ENCODE measurements at regions not wholly inside any gene's neighbourhood (a gene's known extent, or its start where the extent isn't known, plus 50 kb on each side); places are given as distances from the start of the nearest gene placed in this dataset.
"Not testable (repeated sequence)": the region's sequence is repeated elsewhere in the genome, so short reads cannot be mapped to it uniquely, and the experiment has no call there.

- DNase-seq (ENCODE audit: extremely low read depth, low read depth, low spot score) = no peak
Measured at GRCh38 chr3:107465064-107465631, 57.6 kb upstream of the BBX start.

- DNase-seq (ENCODE audit: extremely low read depth, low read depth, low spot score) = no peak
Measured at GRCh38 chr3:107468782-107469181, 54.0 kb upstream of the BBX start.

GRCh38 chr3:107470496-107470895, 52.3 kb upstream of the BBX start:
- not testable (repeated sequence) for DNase-seq (ENCODE audit: extremely low read depth, low read depth, low spot score)

Data from glomerular endothelial cell (primary cell).